ENCODE measurements at regions not wholly inside any gene's neighbourhood (a gene's known extent, or its start where the extent isn't known, plus 50 kb on each side); places are given as distances from the start of the nearest gene placed in this dataset.
A peak's percentile ranks its signal among the peaks of the same experiment; 100 is the strongest.

DNA sequence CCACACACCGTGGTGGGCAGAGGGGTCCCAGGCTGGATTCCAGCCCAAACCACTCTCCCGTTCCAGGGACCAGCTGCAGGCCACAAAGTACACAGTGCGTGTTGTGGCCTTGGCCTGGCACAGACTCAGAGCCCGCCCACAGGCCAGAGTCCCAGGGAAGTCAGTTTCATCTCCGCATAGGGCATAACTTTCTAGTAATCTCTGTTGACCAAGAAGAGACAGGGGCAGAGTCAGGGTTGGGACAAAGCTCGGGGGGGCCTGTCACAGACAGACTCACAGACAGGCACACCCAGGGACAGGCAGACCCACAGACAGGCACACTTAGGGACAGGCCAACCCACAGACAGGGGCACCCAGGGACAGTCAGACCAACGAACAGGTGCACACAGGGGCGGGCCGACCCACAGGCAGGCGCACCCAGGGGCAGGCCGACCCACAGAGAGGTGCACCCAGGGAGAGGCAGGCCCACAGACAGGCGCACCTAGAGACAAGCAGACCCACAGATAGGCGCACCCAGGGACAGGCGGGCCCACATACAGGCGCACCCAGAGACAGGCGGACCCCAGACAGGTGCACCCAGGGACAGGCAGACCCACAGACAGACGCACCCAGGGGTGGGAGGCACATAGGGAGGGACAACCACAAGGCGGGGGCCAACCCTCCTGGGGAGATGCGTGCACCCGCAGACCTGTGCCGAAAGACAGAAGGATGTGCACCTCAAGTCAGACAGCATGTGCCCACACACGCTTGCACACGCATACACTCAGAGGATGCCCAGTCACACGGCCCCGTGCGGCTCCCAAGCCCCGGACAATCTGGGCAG is 323.3 kb upstream of the RTL1 start (continued):
- TF ChIP-seq, protein P1, sequence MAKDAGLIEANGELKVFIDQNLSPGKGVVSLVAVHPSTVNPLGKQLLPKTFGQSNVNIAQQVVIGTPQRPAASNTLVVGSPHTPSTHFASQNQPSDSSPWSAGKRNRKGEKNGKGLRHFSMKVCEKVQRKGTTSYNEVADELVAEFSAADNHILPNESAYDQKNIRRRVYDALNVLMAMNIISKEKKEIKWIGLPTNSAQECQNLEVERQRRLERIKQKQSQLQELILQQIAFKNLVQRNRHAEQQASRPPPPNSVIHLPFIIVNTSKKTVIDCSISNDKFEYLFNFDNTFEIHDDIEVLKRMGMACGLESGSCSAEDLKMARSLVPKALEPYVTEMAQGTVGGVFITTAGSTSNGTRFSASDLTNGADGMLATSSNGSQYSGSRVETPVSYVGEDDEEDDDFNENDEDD (CRISPR knock-in tag; IDR thresholded peaks at IDR 0.05; ENCODE audit: borderline replicate concordance) = no peak
- TF ChIP-seq NFRKB (IDR thresholded peaks at IDR 0.05) (no peak), MEIS1 (CRISPR knock-in tag; IDR thresholded peaks at IDR 0.05; ENCODE audit: borderline replicate concordance) (no peak), ZNF547 (CRISPR knock-in tag; IDR thresholded peaks at IDR 0.05) (no peak), SIX4 (CRISPR knock-in tag; IDR thresholded peaks at IDR 0.05) (no peak), SKI (IDR thresholded peaks at IDR 0.05; ENCODE audit: partially characterized antibody) (peak; percentile 97), ZNF367 (CRISPR knock-in tag; IDR thresholded peaks at IDR 0.05; ENCODE audit: borderline replicate concordance) (no peak), ZFP1 (CRISPR knock-in tag; IDR thresholded peaks at IDR 0.05) (no peak), SAFB2 (CRISPR knock-in tag; IDR thresholded peaks at IDR 0.05; ENCODE audit: borderline replicate concordance, low read depth) (0 out of 2 replicates have a peak, but pooled peaks have one; percentile 60), EP300 (IDR thresholded peaks at IDR 0.05; ENCODE audit: low read depth in 2 of 2, low read length in 2 of 2) (peak in 1 of 2 experiments; percentile 76; a peak in 1 of 4 replicates), EP300 (CRISPR knock-in tag; IDR thresholded peaks at IDR 0.05; ENCODE audit: borderline replicate concordance) (no peak), NR2F2 (IDR thresholded peaks at IDR 0.05; ENCODE audit: borderline replicate concordance, low read depth) (peak; percentile 72; the same call in 1 of the 2 replicates), MIXL1 (CRISPR knock-in tag; IDR thresholded peaks at IDR 0.05) (0 out of 2 replicates have a peak, but pooled peaks have one; percentile 15), MAFF (IDR thresholded peaks at IDR 0.05; ENCODE audit: low read depth, low read length) (no peak), FOXP1 (IDR thresholded peaks at IDR 0.05) (no peak), FOXP1 (CRISPR knock-in tag; IDR thresholded peaks at IDR 0.05) (peak; percentile 71; the same call in 1 of the 2 replicates), ZNF678 (CRISPR knock-in tag; IDR thresholded peaks at IDR 0.05) (no peak), RCOR2 (CRISPR knock-in tag; IDR thresholded peaks at IDR 0.05) (no peak), HMG20B (CRISPR knock-in tag; conservative IDR thresholded peaks at IDR 0.05) (peak; percentile 66; the same call in 1 of the 2 replicates), ZNF75D (CRISPR knock-in tag; IDR thresholded peaks at IDR 0.05; ENCODE audit: borderline replicate concordance) (no peak), GTF2F1 (IDR thresholded peaks at IDR 0.05; ENCODE audit: low read length) (no peak), PPARG (CRISPR knock-in tag; conservative IDR thresholded peaks at IDR 0.05) (peak; percentile 72; the same call in 1 of the 2 replicates), YY1 (IDR thresholded peaks at IDR 0.05; ENCODE audit: insufficient read depth, insufficient replicate concordance, low read depth, low read length) (peak; percentile 6), ZNF788 (CRISPR knock-in tag; IDR thresholded peaks at IDR 0.05; ENCODE audit: borderline replicate concordance) (peak; percentile 90; the same call in 1 of the 2 replicates)
- TF ChIP-seq, protein P2, sequence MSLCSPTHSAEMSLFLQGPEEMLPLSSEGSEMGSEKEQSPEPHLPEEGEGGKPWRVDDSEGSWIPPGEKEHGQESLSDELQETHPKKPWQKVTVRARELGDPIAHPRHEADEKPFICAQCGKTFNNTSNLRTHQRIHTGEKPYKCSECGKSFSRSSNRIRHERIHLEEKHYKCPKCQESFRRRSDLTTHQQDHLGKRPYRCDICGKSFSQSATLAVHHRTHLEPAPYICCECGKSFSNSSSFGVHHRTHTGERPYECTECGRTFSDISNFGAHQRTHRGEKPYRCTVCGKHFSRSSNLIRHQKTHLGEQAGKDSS (CRISPR knock-in tag; IDR thresholded peaks at IDR 0.05; ENCODE audit: borderline replicate concordance, low read depth) = no peak; the same call in 1 of the 2 replicates
- TF ChIP-seq, protein P3, sequence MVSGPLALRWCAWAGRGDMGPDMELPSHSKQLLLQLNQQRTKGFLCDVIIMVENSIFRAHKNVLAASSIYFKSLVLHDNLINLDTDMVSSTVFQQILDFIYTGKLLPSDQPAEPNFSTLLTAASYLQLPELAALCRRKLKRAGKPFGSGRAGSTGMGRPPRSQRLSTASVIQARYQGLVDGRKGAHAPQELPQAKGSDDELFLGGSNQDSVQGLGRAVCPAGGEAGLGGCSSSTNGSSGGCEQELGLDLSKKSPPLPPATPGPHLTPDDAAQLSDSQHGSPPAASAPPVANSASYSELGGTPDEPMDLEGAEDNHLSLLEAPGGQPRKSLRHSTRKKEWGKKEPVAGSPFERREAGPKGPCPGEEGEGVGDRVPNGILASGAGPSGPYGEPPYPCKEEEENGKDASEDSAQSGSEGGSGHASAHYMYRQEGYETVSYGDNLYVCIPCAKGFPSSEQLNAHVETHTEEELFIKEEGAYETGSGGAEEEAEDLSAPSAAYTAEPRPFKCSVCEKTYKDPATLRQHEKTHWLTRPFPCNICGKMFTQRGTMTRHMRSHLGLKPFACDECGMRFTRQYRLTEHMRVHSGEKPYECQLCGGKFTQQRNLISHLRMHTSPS (CRISPR knock-in tag; IDR thresholded peaks at IDR 0.05; ENCODE audit: low read depth) = peak; percentile 96
- TF ChIP-seq, protein P4, sequence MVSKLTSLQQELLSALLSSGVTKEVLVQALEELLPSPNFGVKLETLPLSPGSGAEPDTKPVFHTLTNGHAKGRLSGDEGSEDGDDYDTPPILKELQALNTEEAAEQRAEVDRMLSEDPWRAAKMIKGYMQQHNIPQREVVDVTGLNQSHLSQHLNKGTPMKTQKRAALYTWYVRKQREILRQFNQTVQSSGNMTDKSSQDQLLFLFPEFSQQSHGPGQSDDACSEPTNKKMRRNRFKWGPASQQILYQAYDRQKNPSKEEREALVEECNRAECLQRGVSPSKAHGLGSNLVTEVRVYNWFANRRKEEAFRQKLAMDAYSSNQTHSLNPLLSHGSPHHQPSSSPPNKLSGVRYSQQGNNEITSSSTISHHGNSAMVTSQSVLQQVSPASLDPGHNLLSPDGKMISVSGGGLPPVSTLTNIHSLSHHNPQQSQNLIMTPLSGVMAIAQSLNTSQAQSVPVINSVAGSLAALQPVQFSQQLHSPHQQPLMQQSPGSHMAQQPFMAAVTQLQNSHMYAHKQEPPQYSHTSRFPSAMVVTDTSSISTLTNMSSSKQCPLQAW (CRISPR knock-in tag; IDR thresholded peaks at IDR 0.05) = peak; percentile 83
